Natural killer cell (primary cell): ENCODE measurements at regions not wholly inside any gene's neighbourhood (a gene's known extent, or its start where the extent isn't known, plus 50 kb on each side); places are given as distances from the start of the nearest gene placed in this dataset.

Experiments used
- ATAC-seq, 3 donors: fragments of 150-1000 bp in 2 of 3; fragments of 200-7000 bp in 1 of 3; cut with Tn5 transposase; 1 replicate in 1 of 3; 2 replicates in 2 of 3; pipeline ENCODE4 v1.10.0; 2021; ENCODE audit warnings: mild to moderate bottlenecking in 2 of 3, moderate library complexity in 2 of 3
- DNase-seq, 2 donors: peaks; one replicate each; pipeline versions ENCODE4 v3.0.0 to v3.0.0-alpha.2; 2013 to 2021; ENCODE audit warnings: mixed read lengths in 1 of 2
- H3K27ac ChIP-seq: one replicate; pipeline ENCODE4 v1.5.1; 2013; ENCODE audit warnings: mild to moderate bottlenecking, low read length
- H3K27me3 ChIP-seq: one replicate; pipeline ENCODE4 v1.6.1; 2013; ENCODE audit warnings: low read length; ENCODE audit not compliant: control insufficient read depth, insufficient read depth
- H3K36me3 ChIP-seq: one replicate; pipeline ENCODE4 v1.6.1; 2013; ENCODE audit warnings: low read length; ENCODE audit not compliant: control insufficient read depth, insufficient read depth
- H3K4me1 ChIP-seq: one replicate; pipeline ENCODE4 v1.6.1; 2013; ENCODE audit warnings: low read length; ENCODE audit not compliant: control insufficient read depth, insufficient read depth
- H3K4me3 ChIP-seq: one replicate; pipeline ENCODE4 v1.5.1; 2013; ENCODE audit warnings: low read length
- H3K9me3 ChIP-seq: one replicate; pipeline ENCODE4 v1.6.1; 2013; ENCODE audit warnings: low read length; ENCODE audit not compliant: control insufficient read depth, insufficient read depth
- H3K27ac Mint-ChIP-seq, 2 donors: one replicate each; pipeline ENCODE4 v1.8.0; 2022; ENCODE audit warnings: mild to moderate bottlenecking in 2 of 2, mixed read lengths in 2 of 2, moderate library complexity in 1 of 2
- H3K27me3 Mint-ChIP-seq, 2 donors: one replicate each; pipeline ENCODE4 v1.8.0; 2022; ENCODE audit warnings: low read depth in 2 of 2, mixed read lengths in 2 of 2
- H3K36me3 Mint-ChIP-seq: one replicate; pipeline ENCODE4 v1.8.0; 2022; ENCODE audit warnings: mixed read lengths
- H3K4me1 Mint-ChIP-seq, 2 donors: one replicate each; pipeline ENCODE4 v1.8.0; 2022; ENCODE audit warnings: mixed read lengths in 2 of 2
- H3K4me3 Mint-ChIP-seq: one replicate; pipeline ENCODE4 v1.8.0; 2022; ENCODE audit warnings: mild to moderate bottlenecking, moderate library complexity, mixed read lengths
- H3K9me3 Mint-ChIP-seq, 2 donors: one replicate each; pipeline ENCODE4 v1.8.0; 2022; ENCODE audit warnings: mixed read lengths in 2 of 2
- CTCF ChIP-seq: fragments of 200-600 bp; IDR thresholded peaks from one replicate; pipeline ENCODE4 v1.8.0; 2022; ENCODE audit warnings: antibody characterized with exemption
- WGBS: methylation state at CpG from one replicate; pipeline ENCODE4 v1.1.7; 2013; ENCODE audit warnings: missing lambda C conversion rate; ENCODE audit not compliant: insufficient coverage; 5-methylcytosine and 5-hydroxymethylcytosine counted together
- intact Hi-C: fragments of 100-400 bp; cut with micrococcal nuclease; formaldehyde crosslinking; loops from one replicate; pipeline ENCODE4 v1.14.2; 2022

- H3K27me3 Mint-ChIP-seq = no peaks in the 10 kb centered on the region
- no peak for TF ChIP-seq CTCF
- H3K27ac Mint-ChIP-seq = no peak overlapping the region
- H3K4me3 ChIP-seq = no peak overlapping the region
- H3K27me3 ChIP-seq = no peaks in the 10 kb centered on the region
- peaks cover 5% of the 10 kb centered on the region for H3K9me3 ChIP-seq
- no peaks in the 10 kb centered on the region for H3K36me3 Mint-ChIP-seq
- DNase-seq = no peak
- H3K9me3 Mint-ChIP-seq = peaks cover 6 to 12% of the 10 kb centered on the region in 2 donors
- no peak overlapping the region for H3K4me3 Mint-ChIP-seq
- H3K36me3 ChIP-seq = no peaks in the 10 kb centered on the region
- no peak for ATAC-seq
- H3K4me1 Mint-ChIP-seq = no peaks in the 10 kb centered on the region
- intact Hi-C loops = no loop called here
- no peaks in the 10 kb centered on the region for H3K4me1 ChIP-seq
- 89% methylated on average over 5 of the region's 5 CpGs for WGBS
- H3K27ac ChIP-seq = no peak overlapping the region
These were observed 145.3 kb downstream of the SEC16B start for GRCh38 chr1:177824508-177824982.

GRCh38 chr1:177820213-177820612 lies 149.6 kb downstream of the SEC16B start:
- no peaks in the 10 kb centered on the region for H3K4me1 Mint-ChIP-seq
- intact Hi-C loops = no loop called here
- ATAC-seq = no peak
- Histone ChIP-seq H3K27ac (no peak overlapping the region), H3K9me3 (peaks cover 10% of the 10 kb centered on the region), H3K36me3 (no peaks in the 10 kb centered on the region), H3K4me3 (no peak overlapping the region), H3K4me1 (no peaks in the 10 kb centered on the region), H3K27me3 (no peaks in the 10 kb centered on the region)
- TF ChIP-seq CTCF = no peak
- 83% methylated on average over 6 of the region's 6 CpGs for WGBS
- no peaks in the 10 kb centered on the region for H3K36me3 Mint-ChIP-seq
- peaks cover 8 to 15% of the 10 kb centered on the region in 2 donors for H3K9me3 Mint-ChIP-seq
- DNase-seq = no peak
- H3K27me3 Mint-ChIP-seq = no peaks in the 10 kb centered on the region
- no peak overlapping the region for H3K27ac Mint-ChIP-seq
- H3K4me3 Mint-ChIP-seq = no peak overlapping the region

GRCh38 chr1:177817937-177818875 lies 151.7 kb downstream of the SEC16B start:
- no peak for TF ChIP-seq CTCF
- H3K9me3 Mint-ChIP-seq = peaks cover 14 to 15% of the 10 kb centered on the region in 2 donors
- no peaks in the 10 kb centered on the region for H3K4me1 Mint-ChIP-seq
- H3K9me3 ChIP-seq = peaks cover 16% of the 10 kb centered on the region
- H3K4me3 Mint-ChIP-seq = no peak overlapping the region
- H3K27me3 ChIP-seq = no peaks in the 10 kb centered on the region
- no peaks in the 10 kb centered on the region for H3K36me3 Mint-ChIP-seq
- no peak for ATAC-seq
- no peaks in the 10 kb centered on the region for H3K36me3 ChIP-seq
- no peak for DNase-seq
- no peak overlapping the region for H3K4me3 ChIP-seq
- no peak overlapping the region for H3K27ac ChIP-seq
- 61% methylated on average over 7 of the region's 7 CpGs for WGBS
- no peak overlapping the region for H3K27ac Mint-ChIP-seq
- intact Hi-C loops = no loop called here
- no peaks in the 10 kb centered on the region for H3K27me3 Mint-ChIP-seq
- no peaks in the 10 kb centered on the region for H3K4me1 ChIP-seq
